GM18858 (cell line): ENCODE measurements at regions not wholly inside any gene's neighbourhood (a gene's known extent, or its start where the extent isn't known, plus 50 kb on each side); places are given as distances from the start of the nearest gene placed in this dataset.
"Not testable (repeated sequence)": the region's sequence is repeated elsewhere in the genome, so short reads cannot be mapped to it uniquely, and the experiment has no call there.

ENCODE experiments used
- ATAC-seq: cut with Tn5 transposase; IDR thresholded peaks from one replicate; pipeline ENCODE4 v1.9.1; 2021; ENCODE audit not compliant: unreplicated experiment

- ATAC-seq: no peak
Measured at GRCh38 chr4:38330936-38331335, 333.1 kb upstream of the KLF3 start.

GRCh38 chr4:38332699-38333098 lies 331.3 kb upstream of the KLF3 start:
- ATAC-seq: no peak

- ATAC-seq: no peak
Measured at GRCh38 chr4:38333219-38333618, 330.8 kb upstream of the KLF3 start.

GRCh38 chr4:38334791-38335190 lies 329.2 kb upstream of the KLF3 start:
- ATAC-seq: no peak

GRCh38 chr4:38338939-38339338 lies 325.1 kb upstream of the KLF3 start:
- not testable (repeated sequence) for ATAC-seq

GRCh38 chr4:38343608-38344007 lies 320.4 kb upstream of the KLF3 start:
- ATAC-seq: no peak

- no peak for ATAC-seq
Measured at GRCh38 chr4:38344929-38345328, 319.1 kb upstream of the KLF3 start.

GRCh38 chr4:38347251-38347650 lies 316.7 kb upstream of the KLF3 start:
- no peak for ATAC-seq

GRCh38 chr4:38354421-38354820 lies 309.6 kb upstream of the KLF3 start:
- no peak for ATAC-seq

GRCh38 chr4:38354872-38355271 lies 309.1 kb upstream of the KLF3 start:
- no peak for ATAC-seq

- no peak for ATAC-seq
Measured at GRCh38 chr4:38356686-38357085, 307.3 kb upstream of the KLF3 start.

- ATAC-seq: no peak
Measured at GRCh38 chr4:38357546-38357945, 306.5 kb upstream of the KLF3 start.

GRCh38 chr4:38359113-38359512 lies 304.9 kb upstream of the KLF3 start:
- ATAC-seq: no peak

GRCh38 chr4:38360201-38360600 lies 303.8 kb upstream of the KLF3 start:
- ATAC-seq: no peak

GRCh38 chr4:38364383-38364963 lies 299.5 kb upstream of the KLF3 start:
- no peak for ATAC-seq

- no peak for ATAC-seq
Measured at GRCh38 chr4:38365261-38365660, 298.7 kb upstream of the KLF3 start.

GRCh38 chr4:38365748-38366310 lies 298.2 kb upstream of the KLF3 start:
- no peak for ATAC-seq

- ATAC-seq: no peak
Measured at GRCh38 chr4:38366456-38366855, 297.5 kb upstream of the KLF3 start.

- no peak for ATAC-seq
Measured at GRCh38 chr4:38366997-38367396, 297.0 kb upstream of the KLF3 start.

- ATAC-seq: no peak
Measured at GRCh38 chr4:38367642-38368174, 296.3 kb upstream of the KLF3 start.

GRCh38 chr4:38368613-38369012 lies 295.4 kb upstream of the KLF3 start:
- ATAC-seq: no peak

- ATAC-seq: no peak
Measured at GRCh38 chr4:38371391-38371851, 292.6 kb upstream of the KLF3 start.

- ATAC-seq: no peak
Measured at GRCh38 chr4:38373375-38373774, 290.6 kb upstream of the KLF3 start.
